ENCODE measurements at regions not wholly inside any gene's neighbourhood (a gene's known extent, or its start where the extent isn't known, plus 50 kb on each side); places are given as distances from the start of the nearest gene placed in this dataset.

- no peak for TF ChIP-seq CTCF (IDR thresholded peaks at IDR 0.05; ENCODE audit: low read depth, low read length, missing control alignments)
- Histone ChIP-seq H3K27me3 (replicated peaks) (no peaks in the 10 kb centered on the region), H3K4me3 (ENCODE audit: low read depth, low read length) (no peak overlapping the region), H3K27ac (no peak overlapping the region), H3K36me3 (replicated peaks) (no peaks in the 10 kb centered on the region)
- no peak for DNase-seq
- in situ Hi-C loops (cut with HindIII; ENCODE audit: low pct_ligation_motif_present, low sequenced_read_pairs): no loop called here
These were observed 737.6 kb upstream of the NUDT12 start for GRCh38 chr5:104299998-104300706.

GRCh38 chr5:104298518-104298917 lies 735.9 kb upstream of the NUDT12 start:
- Histone ChIP-seq H3K36me3 (replicated peaks) (no peaks in the 10 kb centered on the region), H3K4me3 (ENCODE audit: low read depth, low read length) (no peak overlapping the region), H3K27ac (no peak overlapping the region), H3K27me3 (replicated peaks) (no peaks in the 10 kb centered on the region)
- in situ Hi-C loops (cut with HindIII; ENCODE audit: low pct_ligation_motif_present, low sequenced_read_pairs): no loop called here
- no peak for TF ChIP-seq CTCF (IDR thresholded peaks at IDR 0.05; ENCODE audit: low read depth, low read length, missing control alignments)
- no peak for DNase-seq

- Histone ChIP-seq H3K27me3 (replicated peaks) (no peaks in the 10 kb centered on the region), H3K36me3 (replicated peaks) (no peaks in the 10 kb centered on the region), H3K4me3 (ENCODE audit: low read depth, low read length) (no peak overlapping the region), H3K27ac (no peak overlapping the region)
- DNase-seq: peak; percentile 38
- no peak for TF ChIP-seq CTCF (IDR thresholded peaks at IDR 0.05; ENCODE audit: low read depth, low read length, missing control alignments)
- in situ Hi-C loops (cut with HindIII; ENCODE audit: low pct_ligation_motif_present, low sequenced_read_pairs): no loop called here
These were observed 734.5 kb upstream of the NUDT12 start for GRCh38 chr5:104297076-104297475.

GRCh38 chr5:104295991-104296390 lies 733.4 kb upstream of the NUDT12 start:
- Histone ChIP-seq H3K36me3 (replicated peaks) (no peaks in the 10 kb centered on the region), H3K27me3 (replicated peaks) (no peaks in the 10 kb centered on the region), H3K27ac (no peak overlapping the region), H3K4me3 (ENCODE audit: low read depth, low read length) (no peak overlapping the region)
- no peak for DNase-seq
- in situ Hi-C loops (cut with HindIII; ENCODE audit: low pct_ligation_motif_present, low sequenced_read_pairs): no loop called here
- no peak for TF ChIP-seq CTCF (IDR thresholded peaks at IDR 0.05; ENCODE audit: low read depth, low read length, missing control alignments)

GRCh38 chr5:104283136-104283535 lies 720.5 kb upstream of the NUDT12 start:
- no peak for DNase-seq
- no peaks in the 10 kb centered on the region for H3K36me3 ChIP-seq (replicated peaks)
- no peak overlapping the region for H3K27ac ChIP-seq
- no peak overlapping the region for H3K4me3 ChIP-seq (ENCODE audit: low read depth, low read length)
- in situ Hi-C loops (cut with HindIII; ENCODE audit: low pct_ligation_motif_present, low sequenced_read_pairs): no loop called here
- TF ChIP-seq CTCF (IDR thresholded peaks at IDR 0.05; ENCODE audit: low read depth, low read length, missing control alignments): no peak
- H3K27me3 ChIP-seq (replicated peaks): no peaks in the 10 kb centered on the region

- H3K27ac ChIP-seq: no peak overlapping the region
- no peak overlapping the region for H3K4me3 ChIP-seq (ENCODE audit: low read depth, low read length)
- no peaks in the 10 kb centered on the region for H3K36me3 ChIP-seq (replicated peaks)
- DNase-seq: no peak
- no peaks in the 10 kb centered on the region for H3K27me3 ChIP-seq (replicated peaks)
- no peak for TF ChIP-seq CTCF (IDR thresholded peaks at IDR 0.05; ENCODE audit: low read depth, low read length, missing control alignments)
- in situ Hi-C loops (cut with HindIII; ENCODE audit: low pct_ligation_motif_present, low sequenced_read_pairs): no loop called here
These were observed 711.1 kb upstream of the NUDT12 start for GRCh38 chr5:104273725-104274124.
